CD4-positive, alpha-beta memory T cell (primary cell): ENCODE measurements at regions not wholly inside any gene's neighbourhood (a gene's known extent, or its start where the extent isn't known, plus 50 kb on each side); places are given as distances from the start of the nearest gene placed in this dataset.

Source experiments
- CTCF ChIA-PET: fragments of 350-600 bp; sonication (Branson Sonifier 250); formaldehyde crosslinking; loops from one replicate; lab custom pipeline; 2021; ENCODE audit warnings: inconsistent platforms; ENCODE audit not compliant: partially characterized antibody; lab: Charles Lee
- POLR2A ChIA-PET: fragments of 350-600 bp; sonication (Branson Sonifier 250); formaldehyde crosslinking; loops from one replicate; lab custom pipeline; 2021; ENCODE audit not compliant: partially characterized antibody; lab: Charles Lee
- DNase-seq, 5 donors: peaks; one replicate each; pipeline versions ENCODE4 v3.0.0 to v3.0.0-alpha.2; 2020 to 2022; ENCODE audit warnings: mixed read lengths in 1 of 5
- H3K27ac ChIP-seq: one replicate; pipeline ENCODE4 v1.7.0; 2013; ENCODE audit warnings: low read depth, low read length
- H3K27me3 ChIP-seq: 2 replicates; pipeline ENCODE4 v1.7.0; 2013; ENCODE audit warnings: mild to moderate bottlenecking, low read length, moderate library complexity; ENCODE audit not compliant: insufficient read depth
- H3K36me3 ChIP-seq: 2 replicates; pipeline ENCODE4 v1.7.0; 2013; ENCODE audit warnings: mild to moderate bottlenecking, low read length, moderate library complexity; ENCODE audit not compliant: insufficient read depth
- H3K4me1 ChIP-seq: 2 replicates; pipeline ENCODE4 v1.7.0; 2013; ENCODE audit warnings: mild to moderate bottlenecking, low read length, moderate library complexity; ENCODE audit not compliant: insufficient read depth
- H3K4me3 ChIP-seq, 2 donors: one replicate each; pipeline ENCODE4 v1.7.0; 2013; ENCODE audit warnings: low read length in 2 of 2, mild to moderate bottlenecking in 1 of 2
- H3K9me3 ChIP-seq, 2 donors: one replicate each; pipeline ENCODE4 v1.7.0; 2013; ENCODE audit warnings: low read length in 2 of 2, control low read depth in 1 of 2; ENCODE audit not compliant: control insufficient read depth in 1 of 2
- H3K27ac Mint-ChIP-seq, 7 donors: one replicate each; pipeline ENCODE4 v1.8.0; 2020 to 2021; ENCODE audit warnings: mixed read lengths in 7 of 7, mild to moderate bottlenecking in 6 of 7, inconsistent platforms in 3 of 7, moderate library complexity in 3 of 7
- H3K27me3 Mint-ChIP-seq, 2 donors: one replicate each; pipeline ENCODE4 v1.8.0; 2020 to 2021; ENCODE audit warnings: mixed read lengths in 2 of 2
- H3K36me3 Mint-ChIP-seq, 2 donors: one replicate each; pipeline ENCODE4 v1.8.0; 2020 to 2021; ENCODE audit warnings: mixed read lengths in 2 of 2, inconsistent platforms in 1 of 2, mild to moderate bottlenecking in 1 of 2
- H3K4me1 Mint-ChIP-seq, 4 donors: one replicate each; pipeline ENCODE4 v1.8.0; 2020 to 2021; ENCODE audit warnings: mixed read lengths in 4 of 4, mild to moderate bottlenecking in 1 of 4
- H3K4me3 Mint-ChIP-seq, 8 donors: one replicate each; pipeline ENCODE4 v1.8.0; 2020 to 2021; ENCODE audit warnings: mixed read lengths in 8 of 8, mild to moderate bottlenecking in 7 of 8, moderate library complexity in 6 of 8, inconsistent platforms in 3 of 8
- H3K9me3 Mint-ChIP-seq, 8 donors: one replicate each; pipeline ENCODE4 v1.8.0; 2020 to 2021; ENCODE audit warnings: mixed read lengths in 8 of 8, mild to moderate bottlenecking in 5 of 8, inconsistent platforms in 3 of 8, moderate library complexity in 1 of 8
- intact Hi-C: fragments of 100-400 bp; cut with micrococcal nuclease; formaldehyde crosslinking; loops from one replicate; pipeline ENCODE4 v1.15.1; 2023

DNA sequence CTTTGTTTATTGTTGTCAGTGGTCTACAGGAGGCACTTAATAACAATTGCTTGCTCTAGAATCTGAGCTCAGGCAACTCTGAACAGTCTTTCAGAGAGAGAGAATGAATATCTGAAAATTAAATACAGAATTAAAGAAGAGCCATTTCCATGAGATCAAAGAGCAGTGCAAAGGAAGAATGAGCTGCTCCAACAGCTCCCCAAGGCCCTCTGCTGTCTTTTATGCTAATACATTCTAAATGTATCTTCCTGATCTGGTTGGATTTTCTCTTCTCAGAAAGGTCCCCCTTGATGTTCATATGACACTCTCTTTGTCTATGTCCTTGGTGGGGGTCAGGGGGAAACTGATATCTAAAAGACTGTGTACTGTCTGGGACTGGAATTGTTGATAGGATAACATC is 1029.6 kb downstream of the PCDH9 start:
- POLR2A ChIA-PET: no interaction called here
- H3K27ac Mint-ChIP-seq: no peak overlapping the region
- CTCF ChIA-PET: no interaction called here
- H3K9me3 ChIP-seq: no peaks in the 10 kb centered on the region
- no peak overlapping the region for H3K4me3 Mint-ChIP-seq
- no peaks in the 10 kb centered on the region for H3K4me1 ChIP-seq
- H3K36me3 Mint-ChIP-seq: no peaks in the 10 kb centered on the region
- H3K27ac ChIP-seq: no peak overlapping the region
- peaks cover 0 to 12% (median 4%) of the 10 kb centered on the region in 8 donors for H3K9me3 Mint-ChIP-seq
- DNase-seq: no peak
- intact Hi-C loops: no loop called here
- no peaks in the 10 kb centered on the region for H3K4me1 Mint-ChIP-seq
- H3K36me3 ChIP-seq: no peaks in the 10 kb centered on the region
- no peaks in the 10 kb centered on the region for H3K27me3 Mint-ChIP-seq
- H3K4me3 ChIP-seq: no peak overlapping the region
- no peaks in the 10 kb centered on the region for H3K27me3 ChIP-seq

DNA sequence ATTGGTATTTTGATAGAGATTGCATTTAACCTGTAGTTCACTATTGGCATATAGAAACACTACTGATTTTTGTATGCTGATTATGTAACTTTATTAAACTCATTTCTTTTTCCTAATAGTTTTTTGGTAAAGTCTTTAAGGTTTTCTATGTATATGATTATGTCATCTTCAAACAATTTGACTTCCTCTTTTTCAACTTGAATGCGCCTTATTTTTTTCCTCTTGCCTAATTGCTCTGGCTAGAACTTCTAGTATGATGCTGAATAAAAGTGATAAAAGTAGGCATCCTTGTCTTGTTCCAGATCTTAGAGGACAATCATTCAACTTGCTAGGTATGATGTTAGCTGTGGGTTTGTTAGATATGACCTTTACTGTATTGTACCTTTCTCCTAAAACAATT is 1034.9 kb downstream of the PCDH9 start:
- Mint-ChIP-seq H3K9me3 (peaks cover 0 to 10% (median 0%) of the 10 kb centered on the region in 8 donors), H3K27me3 (no peaks in the 10 kb centered on the region), H3K4me3 (no peak overlapping the region), H3K4me1 (no peaks in the 10 kb centered on the region), H3K36me3 (no peaks in the 10 kb centered on the region), H3K27ac (no peak overlapping the region)
- DNase-seq: no peak
- intact Hi-C loops: no loop called here
- CTCF ChIA-PET: no interaction called here
- Histone ChIP-seq H3K27me3 (no peaks in the 10 kb centered on the region), H3K36me3 (no peaks in the 10 kb centered on the region), H3K4me1 (no peaks in the 10 kb centered on the region), H3K4me3 (no peak overlapping the region), H3K9me3 (no peaks in the 10 kb centered on the region), H3K27ac (no peak overlapping the region)
- POLR2A ChIA-PET: no interaction called here

DNA sequence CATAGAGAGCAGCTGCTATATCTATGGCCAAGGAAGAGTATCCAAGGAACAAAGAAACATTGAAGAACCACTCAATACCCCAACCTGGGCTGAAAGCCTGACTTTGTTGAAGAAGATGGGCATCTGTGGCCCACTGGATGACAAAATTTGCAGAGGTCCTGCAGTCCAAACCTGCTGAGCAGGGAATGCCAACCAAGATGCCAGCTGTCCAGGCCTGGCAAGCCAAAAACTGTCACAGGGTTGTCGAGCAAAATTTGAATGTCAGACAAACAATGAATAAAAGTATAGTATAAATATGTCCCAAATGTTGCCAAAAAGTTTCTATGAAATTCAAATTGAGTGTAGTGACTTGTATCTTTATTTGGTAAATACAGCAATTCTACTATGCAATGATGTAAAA is 1040.2 kb downstream of the PCDH9 start:
- no peaks in the 10 kb centered on the region for H3K36me3 ChIP-seq
- Mint-ChIP-seq H3K27me3 (no peaks in the 10 kb centered on the region), H3K27ac (no peak overlapping the region), H3K9me3 (peaks cover 0 to 17% (median under 1%) of the 10 kb centered on the region in 8 donors), H3K4me1 (no peaks in the 10 kb centered on the region), H3K36me3 (no peaks in the 10 kb centered on the region), H3K4me3 (no peak overlapping the region)
- H3K4me3 ChIP-seq: no peak overlapping the region
- DNase-seq: no peak
- POLR2A ChIA-PET: no interaction called here
- H3K9me3 ChIP-seq: no peaks in the 10 kb centered on the region
- CTCF ChIA-PET: no interaction called here
- no peak overlapping the region for H3K27ac ChIP-seq
- intact Hi-C loops: no loop called here
- no peaks in the 10 kb centered on the region for H3K27me3 ChIP-seq
- H3K4me1 ChIP-seq: no peaks in the 10 kb centered on the region

DNA sequence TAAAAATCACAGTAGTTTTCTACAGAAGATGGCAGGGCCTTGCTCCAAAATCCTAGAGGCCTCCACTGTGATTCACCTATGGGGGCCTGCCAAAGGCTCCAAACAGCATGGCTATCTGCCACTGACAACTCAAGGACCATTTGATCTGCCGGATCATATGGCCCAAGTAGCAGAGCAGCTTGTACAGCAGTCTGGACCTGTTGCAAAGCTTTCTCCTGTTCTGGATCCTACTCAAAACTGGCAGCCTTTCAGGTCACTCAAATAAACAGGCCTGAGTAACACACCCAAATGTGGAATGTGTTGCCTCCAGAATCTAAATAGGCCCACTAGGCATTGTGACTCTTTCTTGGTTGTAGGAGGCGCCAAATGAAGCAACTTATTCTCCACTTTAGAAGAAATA is 1049.3 kb downstream of the PCDH9 start:
- H3K4me3 Mint-ChIP-seq: no peak overlapping the region
- no peaks in the 10 kb centered on the region for H3K36me3 Mint-ChIP-seq
- DNase-seq: no peak
- Histone ChIP-seq H3K27me3 (no peaks in the 10 kb centered on the region), H3K9me3 (no peaks in the 10 kb centered on the region), H3K36me3 (no peaks in the 10 kb centered on the region), H3K27ac (no peak overlapping the region), H3K4me3 (no peak overlapping the region), H3K4me1 (no peaks in the 10 kb centered on the region)
- H3K9me3 Mint-ChIP-seq: peaks cover 0 to 11% (median 5%) of the 10 kb centered on the region in 8 donors
- intact Hi-C loops: no loop called here
- no peaks in the 10 kb centered on the region for H3K4me1 Mint-ChIP-seq
- POLR2A ChIA-PET: no interaction called here
- H3K27ac Mint-ChIP-seq: no peak overlapping the region
- CTCF ChIA-PET: no interaction called here
- H3K27me3 Mint-ChIP-seq: no peaks in the 10 kb centered on the region

DNA sequence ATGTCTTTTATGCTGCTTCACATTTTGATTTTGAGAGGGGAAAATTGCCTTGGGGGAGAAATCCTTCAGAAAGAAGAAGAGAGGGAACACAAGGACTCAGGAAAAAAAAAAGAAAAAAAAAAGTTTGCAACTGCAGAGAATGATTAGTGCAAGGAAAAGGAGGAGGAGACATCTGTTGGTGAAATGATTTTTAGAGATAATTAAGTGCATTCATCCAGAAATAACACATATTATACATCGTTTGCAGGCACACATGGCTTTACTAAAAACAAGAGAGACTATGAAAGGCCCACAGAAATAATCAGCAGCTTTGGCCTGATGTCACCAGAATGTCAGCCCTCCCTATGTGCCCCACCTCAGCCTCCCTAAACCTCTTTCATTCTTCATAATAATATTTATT is 1058.2 kb downstream of the PCDH9 start:
- ChIA-PET POLR2A (no interaction called here), CTCF (no interaction called here)
- H3K4me3 ChIP-seq: no peak overlapping the region
- DNase-seq: no peak
- H3K4me1 ChIP-seq: no peaks in the 10 kb centered on the region
- Mint-ChIP-seq H3K4me3 (no peak overlapping the region), H3K9me3 (peaks cover 0 to 7% (median 0%) of the 10 kb centered on the region in 8 donors), H3K27ac (no peak overlapping the region), H3K36me3 (no peaks in the 10 kb centered on the region), H3K4me1 (no peaks in the 10 kb centered on the region), H3K27me3 (no peaks in the 10 kb centered on the region)
- no peaks in the 10 kb centered on the region for H3K27me3 ChIP-seq
- no peaks in the 10 kb centered on the region for H3K36me3 ChIP-seq
- intact Hi-C loops: no loop called here
- no peaks in the 10 kb centered on the region for H3K9me3 ChIP-seq
- H3K27ac ChIP-seq: no peak overlapping the region

DNA sequence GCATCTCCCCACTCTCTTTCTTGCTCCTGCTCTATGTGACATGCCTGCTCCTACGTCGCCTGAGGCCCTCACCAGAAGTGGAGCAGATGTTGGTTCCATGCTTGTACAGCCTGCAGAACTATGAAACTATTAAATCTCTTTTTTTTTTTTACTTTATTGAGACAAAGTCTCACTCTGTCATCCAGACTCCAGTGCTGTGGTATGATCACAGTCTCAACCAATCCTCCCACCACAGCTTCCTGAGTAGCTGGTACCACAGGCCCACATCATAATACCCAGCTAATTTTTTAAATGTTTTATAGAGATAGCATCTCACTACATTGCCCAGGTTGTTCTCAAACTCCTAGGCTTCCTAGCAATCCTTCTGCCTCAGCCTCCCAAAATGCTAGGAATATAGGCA is 1067.7 kb downstream of the PCDH9 start:
- H3K27me3 ChIP-seq: no peaks in the 10 kb centered on the region
- Mint-ChIP-seq H3K4me3 (no peak overlapping the region), H3K27me3 (no peaks in the 10 kb centered on the region), H3K27ac (no peak overlapping the region), H3K9me3 (peaks cover 0 to 3% (median under 1%) of the 10 kb centered on the region in 8 donors), H3K36me3 (no peaks in the 10 kb centered on the region), H3K4me1 (no peaks in the 10 kb centered on the region)
- ChIA-PET CTCF (no interaction called here), POLR2A (no interaction called here)
- intact Hi-C loops: no loop called here
- no peak overlapping the region for H3K4me3 ChIP-seq
- H3K36me3 ChIP-seq: no peaks in the 10 kb centered on the region
- no peak for DNase-seq
- H3K27ac ChIP-seq: no peak overlapping the region
- H3K4me1 ChIP-seq: no peaks in the 10 kb centered on the region
- H3K9me3 ChIP-seq: no peaks in the 10 kb centered on the region

DNA sequence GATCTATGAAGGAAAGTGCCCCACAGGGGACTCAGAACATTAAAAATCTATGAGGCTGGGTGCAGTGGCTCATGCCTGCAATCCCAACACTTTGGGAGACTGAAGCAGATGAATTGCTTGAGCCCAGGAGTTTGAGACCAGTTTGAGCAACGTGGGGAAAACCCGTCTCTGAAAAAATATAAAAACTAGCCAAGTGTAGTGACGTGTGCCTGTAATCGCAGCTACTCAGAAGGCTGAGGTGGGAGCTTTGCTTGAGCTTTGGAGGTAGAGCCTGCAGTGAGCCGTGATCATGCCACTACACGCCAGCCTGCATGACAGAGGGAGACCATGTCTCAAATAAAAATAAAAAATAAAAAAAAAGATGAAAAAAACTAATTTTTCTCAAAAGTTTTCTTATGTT is 1070.6 kb downstream of the PCDH9 start:
- Histone ChIP-seq H3K4me3 (no peak overlapping the region), H3K36me3 (no peaks in the 10 kb centered on the region), H3K27ac (no peak overlapping the region), H3K4me1 (no peaks in the 10 kb centered on the region), H3K9me3 (no peaks in the 10 kb centered on the region), H3K27me3 (no peaks in the 10 kb centered on the region)
- no peak overlapping the region for H3K4me3 Mint-ChIP-seq
- intact Hi-C loops: no loop called here
- H3K27me3 Mint-ChIP-seq: no peaks in the 10 kb centered on the region
- H3K36me3 Mint-ChIP-seq: no peaks in the 10 kb centered on the region
- DNase-seq: no peak
- ChIA-PET POLR2A (no interaction called here), CTCF (no interaction called here)
- no peak overlapping the region for H3K27ac Mint-ChIP-seq
- no peaks in the 10 kb centered on the region for H3K4me1 Mint-ChIP-seq
- peaks cover 0 to 3% (median 0%) of the 10 kb centered on the region in 8 donors for H3K9me3 Mint-ChIP-seq

DNA sequence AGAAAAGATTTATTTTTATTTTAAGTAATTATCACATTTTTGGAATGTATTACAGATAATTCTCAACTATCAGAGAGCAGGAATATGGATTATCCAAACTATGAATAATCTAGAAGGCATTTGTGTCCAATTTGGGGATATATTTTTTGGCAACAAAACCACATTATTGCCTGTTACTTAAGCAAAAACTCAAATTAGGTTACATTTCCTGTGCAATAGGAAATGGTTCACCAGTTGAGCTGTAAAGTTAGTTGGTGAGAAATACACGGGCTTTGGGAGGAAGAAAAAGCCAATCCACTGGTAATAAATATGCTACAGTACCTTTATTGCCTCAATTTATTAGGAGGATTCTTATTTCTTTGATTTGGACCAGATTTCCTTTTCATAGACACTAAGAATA is 1075.2 kb downstream of the PCDH9 start:
- H3K9me3 Mint-ChIP-seq: peaks cover 0 to 5% (median under 1%) of the 10 kb centered on the region in 8 donors
- ChIA-PET POLR2A (no interaction called here), CTCF (no interaction called here)
- intact Hi-C loops: no loop called here
- Histone ChIP-seq H3K4me3 (no peak overlapping the region), H3K9me3 (no peaks in the 10 kb centered on the region), H3K4me1 (no peaks in the 10 kb centered on the region), H3K36me3 (no peaks in the 10 kb centered on the region), H3K27ac (no peak overlapping the region), H3K27me3 (no peaks in the 10 kb centered on the region)
- DNase-seq: no peak
- no peaks in the 10 kb centered on the region for H3K27me3 Mint-ChIP-seq
- H3K36me3 Mint-ChIP-seq: no peaks in the 10 kb centered on the region
- H3K4me3 Mint-ChIP-seq: no peak overlapping the region
- no peak overlapping the region for H3K27ac Mint-ChIP-seq
- H3K4me1 Mint-ChIP-seq: peaks cover 0 to 4% (median 0%) of the 10 kb centered on the region in 4 donors
